ENCODE measurements at regions not wholly inside any gene's neighbourhood (a gene's known extent, or its start where the extent isn't known, plus 50 kb on each side); places are given as distances from the start of the nearest gene placed in this dataset.
A peak's percentile ranks its signal among the peaks of the same experiment; 100 is the strongest.
"Not testable (repeated sequence)": the region's sequence is repeated elsewhere in the genome, so short reads cannot be mapped to it uniquely, and the experiment has no call there.

- no peak for DNase-seq (ENCODE audit: low spot score)
These were observed 584.1 kb downstream of the TFAP2A start for GRCh38 chr6:9830808-9831207.

GRCh38 chr6:9825526-9825925 is 589.3 kb downstream of the TFAP2A start:
- DNase-seq (ENCODE audit: low spot score): no peak

- not testable (repeated sequence) for DNase-seq (ENCODE audit: low spot score)
These were observed 604.1 kb downstream of the TFAP2A start for GRCh38 chr6:9810727-9811126.

GRCh38 chr6:9810286-9810685 is 604.6 kb downstream of the TFAP2A start:
- no peak for DNase-seq (ENCODE audit: low spot score)

GRCh38 chr6:9806195-9806594 is 608.7 kb downstream of the TFAP2A start:
- no peak for DNase-seq (ENCODE audit: low spot score)

GRCh38 chr6:9801249-9801754 is 613.6 kb downstream of the TFAP2A start:
- peak; percentile 4 for DNase-seq (ENCODE audit: low spot score)

- no peak for DNase-seq (ENCODE audit: low spot score)
These were observed 615.3 kb downstream of the TFAP2A start for GRCh38 chr6:9799582-9799981.

- no peak for DNase-seq (ENCODE audit: low spot score)
These were observed 618.0 kb downstream of the TFAP2A start for GRCh38 chr6:9796827-9797226.

- DNase-seq (ENCODE audit: low spot score): no peak
These were observed 619.0 kb downstream of the TFAP2A start for GRCh38 chr6:9795880-9796279.

GRCh38 chr6:9789201-9789600 is 625.7 kb downstream of the TFAP2A start:
- DNase-seq (ENCODE audit: low spot score): no peak

- DNase-seq (ENCODE audit: low spot score): no peak
These were observed 630.1 kb downstream of the TFAP2A start for GRCh38 chr6:9784786-9785185.

- DNase-seq (ENCODE audit: low spot score): no peak
These were observed 631.3 kb downstream of the TFAP2A start for GRCh38 chr6:9783567-9783966.

- peak; percentile 30 for DNase-seq (ENCODE audit: low spot score)
These were observed 648.5 kb downstream of the TFAP2A start for GRCh38 chr6:9766240-9766915.

- no peak for DNase-seq (ENCODE audit: low spot score)
These were observed 653.7 kb downstream of the TFAP2A start for GRCh38 chr6:9761220-9761619.

- DNase-seq (ENCODE audit: low spot score): no peak
These were observed 660.4 kb downstream of the TFAP2A start for GRCh38 chr6:9754515-9754914.

GRCh38 chr6:9745966-9746365 is 668.9 kb downstream of the TFAP2A start:
- no peak for DNase-seq (ENCODE audit: low spot score)

GRCh38 chr6:9745476-9745875 is 669.4 kb downstream of the TFAP2A start:
- no peak for DNase-seq (ENCODE audit: low spot score)

GRCh38 chr6:9744119-9744518 is 670.8 kb downstream of the TFAP2A start:
- no peak for DNase-seq (ENCODE audit: low spot score)

- no peak for DNase-seq (ENCODE audit: low spot score)
These were observed 682.8 kb downstream of the TFAP2A start for GRCh38 chr6:9732056-9732455.

- not testable (repeated sequence) for DNase-seq (ENCODE audit: low spot score)
These were observed 689.1 kb downstream of the TFAP2A start for GRCh38 chr6:9725776-9726175.

GRCh38 chr6:9717568-9717967 is 697.3 kb downstream of the TFAP2A start:
- DNase-seq (ENCODE audit: low spot score): no peak

GRCh38 chr6:9711365-9711764 is 703.5 kb downstream of the TFAP2A start:
- DNase-seq (ENCODE audit: low spot score): no peak

- no peak for DNase-seq (ENCODE audit: low spot score)
These were observed 704.3 kb downstream of the TFAP2A start for GRCh38 chr6:9710574-9710973.

- DNase-seq (ENCODE audit: low spot score): no peak
These were observed 706.3 kb downstream of the TFAP2A start for GRCh38 chr6:9708600-9708999.
